HG03039 (cell line): ENCODE measurements at regions not wholly inside any gene's neighbourhood (a gene's known extent, or its start where the extent isn't known, plus 50 kb on each side); places are given as distances from the start of the nearest gene placed in this dataset.
"Not testable (repeated sequence)": the region's sequence is repeated elsewhere in the genome, so short reads cannot be mapped to it uniquely, and the experiment has no call there.

Experiments
- ATAC-seq: cut with Tn5 transposase; IDR thresholded peaks from one replicate; pipeline ENCODE4 v1.9.1; 2021; ENCODE audit warnings: mild to moderate bottlenecking, moderate library complexity; ENCODE audit not compliant: unreplicated experiment

- ATAC-seq, result not testable (repeated sequence)
Measured at GRCh38 chr11:24217319-24217718, 279.5 kb upstream of the LUZP2 start.

GRCh38 chr11:24225501-24225900 is 271.4 kb upstream of the LUZP2 start:
- ATAC-seq, result no peak

DNA sequence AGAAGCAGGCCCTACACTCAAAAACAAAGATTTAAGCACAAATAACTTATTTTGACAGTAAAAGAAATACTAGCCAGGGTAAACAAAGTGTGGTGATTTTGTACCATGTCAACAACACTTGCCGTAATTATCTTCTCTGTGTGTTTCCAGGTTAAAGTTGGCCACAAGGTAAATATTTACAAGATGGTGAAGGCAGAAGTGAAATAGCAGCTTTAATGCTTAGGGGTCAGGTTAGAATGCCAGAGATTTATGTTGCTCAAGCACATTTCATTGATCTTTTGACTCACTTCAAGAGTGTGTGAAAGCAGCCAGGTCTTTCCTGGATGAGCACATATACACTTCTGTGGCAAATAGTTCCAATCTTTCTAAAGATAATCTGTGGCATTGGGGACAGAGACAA is 270.2 kb upstream of the LUZP2 start:
- ATAC-seq, result no peak

- no peak for ATAC-seq
Measured at GRCh38 chr11:24233041-24233440, 263.8 kb upstream of the LUZP2 start.

GRCh38 chr11:24234822-24235508 is 261.9 kb upstream of the LUZP2 start:
- no peak for ATAC-seq

DNA sequence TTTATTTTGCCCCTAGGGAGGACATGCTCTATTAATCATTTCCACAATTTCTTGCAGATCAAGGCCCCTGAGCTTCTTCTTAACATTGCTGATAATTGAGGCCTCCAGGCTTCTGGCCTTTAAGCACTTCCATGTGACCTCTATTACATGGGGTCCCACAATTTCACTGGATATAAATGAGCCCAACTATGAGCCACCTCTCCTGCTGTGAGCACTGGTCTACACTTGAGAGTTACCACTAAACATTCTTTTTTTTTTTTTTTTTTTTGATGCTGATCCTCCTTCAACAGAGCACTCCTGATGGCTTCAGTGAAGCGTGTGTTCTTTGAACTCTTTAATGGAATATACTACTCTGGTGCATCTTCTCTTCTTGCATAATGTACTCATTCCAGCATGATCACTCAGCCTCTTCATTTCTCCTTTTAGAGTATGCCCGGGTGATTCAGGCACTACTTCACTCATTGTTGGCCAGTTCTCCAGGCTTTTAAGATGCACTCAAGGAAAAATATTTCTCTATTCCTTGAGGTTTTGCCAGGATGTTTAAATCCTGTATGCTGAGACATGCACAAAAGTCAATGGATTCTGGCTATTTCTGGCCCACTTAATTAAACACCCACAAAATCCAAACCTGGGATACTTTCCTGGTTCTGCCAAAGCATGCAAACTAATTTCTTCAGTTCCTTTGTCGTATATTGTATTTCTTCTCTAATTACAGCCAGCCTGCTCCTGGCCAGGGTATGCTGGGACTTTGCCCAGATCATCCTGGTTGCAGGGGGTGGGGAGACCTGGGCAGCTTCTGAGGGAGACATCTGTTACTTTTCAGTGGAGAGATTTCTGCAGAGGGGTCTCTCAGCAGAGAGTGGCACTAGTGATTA is 257.8 kb upstream of the LUZP2 start:
- ATAC-seq, result no peak

GRCh38 chr11:24239930-24240329 is 256.9 kb upstream of the LUZP2 start:
- ATAC-seq, result no peak

DNA sequence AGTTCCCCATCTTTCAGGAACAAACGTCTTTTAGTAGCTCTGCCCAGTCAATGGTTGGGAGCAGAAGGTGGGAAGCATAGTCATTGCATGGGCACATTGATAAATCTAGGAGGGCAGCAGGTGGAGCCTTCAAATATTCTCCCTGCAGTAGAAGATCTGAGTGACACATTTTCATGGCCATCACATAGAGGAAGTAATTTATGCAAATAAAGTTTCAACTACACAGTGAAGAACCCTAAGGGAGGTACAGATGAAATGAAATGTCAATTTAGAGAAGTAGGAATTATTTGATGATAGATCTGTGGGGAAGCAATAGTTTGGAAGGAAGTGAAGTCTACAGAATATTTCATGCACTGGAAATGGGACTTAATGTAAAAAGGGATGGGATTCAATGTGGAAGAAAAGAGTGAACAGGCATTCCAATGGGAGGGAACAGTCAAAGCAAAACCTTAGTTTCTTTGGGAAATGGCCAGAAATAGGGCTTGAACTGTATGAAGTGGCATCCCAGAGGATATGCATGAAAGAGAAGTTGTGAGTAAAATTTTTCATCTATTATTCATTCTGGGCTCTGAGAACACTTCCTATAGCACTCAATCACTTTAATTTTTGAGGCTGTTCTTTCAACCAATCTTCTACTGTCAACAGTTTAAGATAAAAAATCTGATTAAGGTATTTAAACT is 256.2 kb upstream of the LUZP2 start:
- ATAC-seq, result no peak

GRCh38 chr11:24246715-24247114 is 250.1 kb upstream of the LUZP2 start:
- ATAC-seq, result no peak

DNA sequence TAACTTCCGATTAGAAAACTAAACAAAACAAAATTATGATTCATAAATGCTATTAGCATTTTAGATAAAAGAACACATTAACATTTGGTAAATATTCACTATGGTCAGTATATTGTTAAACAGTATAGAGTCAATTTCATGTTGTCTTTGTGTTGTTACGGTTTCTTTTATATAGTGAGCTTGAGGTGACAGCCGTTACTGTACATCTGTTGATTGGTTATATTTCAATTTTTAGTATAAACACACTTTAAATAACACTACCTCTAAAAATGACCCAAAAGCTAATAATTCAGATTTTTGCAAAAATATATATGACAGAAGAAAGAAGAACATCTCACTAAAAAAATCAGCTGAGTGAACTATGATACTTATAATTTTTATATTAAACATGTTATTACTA is 249.0 kb upstream of the LUZP2 start:
- ATAC-seq, result no peak

DNA sequence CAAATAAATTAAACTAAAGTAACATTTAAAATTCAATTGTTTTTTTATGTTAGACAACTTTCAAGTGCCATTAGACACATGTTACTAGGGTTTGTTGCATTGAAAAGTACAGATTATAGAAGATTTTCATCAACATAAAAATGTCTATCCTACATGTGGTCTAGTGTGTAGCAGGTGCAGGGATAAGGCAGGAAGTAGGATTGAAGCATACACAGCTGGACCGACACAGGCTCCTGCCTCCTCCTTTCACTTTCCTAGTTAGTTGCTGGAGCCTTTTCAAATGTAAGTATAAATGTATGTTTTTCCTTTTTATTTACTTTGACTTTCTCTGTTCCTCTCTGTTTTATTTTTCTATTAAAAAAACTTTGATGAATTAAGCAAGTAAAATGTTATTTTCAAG is 246.9 kb upstream of the LUZP2 start:
- ATAC-seq, result no peak

DNA sequence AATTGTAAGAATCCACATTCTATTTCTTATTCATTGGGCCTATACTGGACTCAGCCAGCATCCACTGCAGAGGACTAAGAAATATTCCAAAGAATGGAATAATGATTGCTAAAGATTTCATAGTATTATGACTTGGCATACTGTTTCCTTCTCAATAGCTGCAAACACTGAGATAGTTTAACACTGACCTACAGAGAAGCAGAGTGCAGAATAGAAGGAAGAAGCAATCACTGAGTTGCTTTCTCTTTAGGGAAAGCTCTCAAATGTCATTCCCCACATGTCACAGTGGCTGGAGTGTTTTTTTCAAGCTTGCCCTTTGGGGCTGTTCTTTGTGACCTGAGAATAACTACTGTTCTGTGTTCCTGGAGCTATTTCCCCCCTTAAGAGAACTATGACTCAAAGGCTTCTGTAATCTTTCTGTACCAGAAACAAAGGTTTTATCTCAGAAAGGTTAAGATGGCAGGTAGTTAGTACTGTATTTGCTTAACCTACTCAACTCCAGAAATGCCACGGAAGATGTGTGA is 243.6 kb upstream of the LUZP2 start:
- no peak for ATAC-seq

DNA sequence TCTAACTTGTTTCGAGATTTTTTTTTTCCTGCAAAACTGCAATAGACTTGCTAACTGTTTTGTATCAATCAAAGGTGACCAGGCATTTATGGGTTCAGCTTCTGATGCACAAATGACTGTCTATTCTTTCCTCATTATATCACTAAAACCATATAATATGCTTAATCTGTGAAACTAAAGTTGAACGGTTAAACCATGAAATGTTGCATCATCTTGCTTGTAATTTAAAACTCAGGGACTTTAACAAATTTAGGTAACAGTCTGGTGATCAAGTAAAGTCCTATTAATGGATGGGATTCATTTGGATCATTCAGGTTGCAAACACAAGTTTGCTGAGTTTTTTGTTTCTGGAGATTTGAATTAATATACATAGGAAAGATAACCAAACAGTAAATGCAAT is 232.0 kb upstream of the LUZP2 start:
- ATAC-seq, result no peak

DNA sequence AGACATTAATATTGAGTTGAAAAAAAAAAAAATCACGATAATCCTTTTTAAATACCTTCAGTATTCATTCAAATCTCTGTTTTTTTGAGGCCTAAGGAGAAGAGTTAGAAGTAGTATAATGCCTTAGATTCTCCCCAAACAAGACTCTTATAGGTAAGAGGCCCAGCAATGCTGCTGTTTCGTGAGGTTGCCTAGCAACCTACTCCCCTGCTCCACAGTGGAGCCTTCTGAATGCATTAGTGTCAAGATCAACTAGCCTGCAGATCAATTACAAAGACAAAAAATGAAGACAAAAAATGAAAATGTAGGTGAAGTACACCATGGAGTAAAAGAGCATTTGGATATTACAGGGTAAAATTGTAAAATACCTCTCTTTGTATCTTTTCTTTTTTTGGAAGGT is 229.8 kb upstream of the LUZP2 start:
- no peak for ATAC-seq

DNA sequence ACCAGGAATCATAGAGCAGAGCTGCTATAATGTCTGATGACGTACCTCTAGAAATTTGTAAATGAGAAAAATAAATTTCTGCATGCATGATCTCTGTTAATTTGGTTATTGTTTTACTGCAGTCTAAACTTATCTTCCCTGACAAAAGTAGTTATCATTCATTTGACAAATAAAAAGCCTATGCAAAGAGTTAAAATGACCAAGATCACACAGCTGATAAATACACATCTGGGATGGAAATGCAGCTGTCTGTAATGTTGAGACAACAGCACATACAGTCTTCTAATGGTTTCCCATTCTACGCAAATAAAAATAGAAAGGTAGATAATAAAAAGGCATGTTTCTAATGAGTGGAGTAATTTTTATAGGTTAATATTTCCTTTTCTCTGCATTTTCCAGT is 225.1 kb upstream of the LUZP2 start:
- no peak for ATAC-seq

- ATAC-seq, result not testable (repeated sequence)
Measured at GRCh38 chr11:24274214-24274781, 222.6 kb upstream of the LUZP2 start.

DNA sequence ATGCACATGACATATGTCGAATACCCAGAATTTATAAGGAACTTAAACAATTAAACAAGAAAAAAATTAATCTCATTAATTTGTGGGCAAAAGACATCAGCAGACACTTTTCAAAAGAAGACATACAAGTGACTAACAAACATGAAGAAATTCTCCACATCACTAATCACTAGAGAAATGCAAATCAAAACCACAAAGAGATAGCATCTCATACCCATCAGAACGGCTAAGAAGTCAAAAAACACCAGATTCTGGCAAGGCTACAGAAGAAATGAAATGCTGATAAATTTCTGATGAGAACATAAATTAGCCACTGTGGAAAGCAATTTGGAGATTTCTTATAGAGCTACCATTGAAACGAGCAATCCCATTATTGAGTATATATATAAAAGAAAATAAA is 210.6 kb upstream of the LUZP2 start:
- ATAC-seq, result no peak

- no peak for ATAC-seq
Measured at GRCh38 chr11:24289301-24289700, 207.6 kb upstream of the LUZP2 start.

DNA sequence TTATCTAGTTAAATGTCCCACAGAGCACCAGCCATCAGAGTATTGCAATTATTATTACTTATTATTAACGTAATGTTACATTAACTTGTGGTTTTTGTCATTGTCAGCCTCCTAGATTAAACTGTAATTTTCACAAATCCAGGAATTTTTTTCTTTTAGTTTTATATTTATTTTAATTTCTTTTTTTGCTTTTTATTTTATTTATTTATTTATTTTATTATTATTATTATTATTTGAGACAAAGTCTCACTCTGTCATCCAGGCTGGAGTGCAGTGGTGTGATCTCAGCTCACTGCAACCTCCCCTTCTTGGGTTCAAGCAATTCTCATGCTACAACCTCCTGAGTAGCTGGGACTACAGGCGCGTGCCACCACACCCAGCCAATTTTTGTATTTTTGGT is 202.9 kb upstream of the LUZP2 start:
- ATAC-seq, result no peak

- ATAC-seq, result no peak
Measured at GRCh38 chr11:24295360-24295759, 201.5 kb upstream of the LUZP2 start.

- no peak for ATAC-seq
Measured at GRCh38 chr11:24297461-24297860, 199.4 kb upstream of the LUZP2 start.
